HEK293 (cell line): ENCODE measurements at regions not wholly inside any gene's neighbourhood (a gene's known extent, or its start where the extent isn't known, plus 50 kb on each side); places are given as distances from the start of the nearest gene placed in this dataset.

ENCODE experiments used
- CTCF ChIA-PET: fragments of 350-600 bp; formaldehyde crosslinking; extraction: SDS; loops from one replicate; lab custom pipeline; 2021; ENCODE audit warnings: antibody characterized with exemption; lab: Yijun Ruan, JAX
- POLR2A ChIA-PET: fragments of 300-600 bp; formaldehyde crosslinking; extraction: SDS; loops from one replicate; lab custom pipeline; 2020; ENCODE audit warnings: antibody characterized with exemption, inconsistent platforms; lab: Yijun Ruan, JAX
- H3K27ac ChIP-seq: fragments of 200-500 bp; sonication (Bioruptor generic); 2 replicates; pipeline ENCODE4 v1.5.1; 2014; ENCODE audit warnings: low read depth, low read length, control low read depth, inconsistent platforms; ENCODE audit errors: extremely low read depth
- H3K36me3 ChIP-seq, 2 experiments: fragments of 200-500 bp in 1 of 2; sonication (Bioruptor generic) in 1 of 2; 1 replicate in 1 of 2; 2 replicates in 1 of 2; pipeline ENCODE4 v1.5.1; 2014 to 2017; ENCODE audit warnings: inconsistent platforms in 2 of 2, low read length in 2 of 2; ENCODE audit not compliant: control insufficient read depth in 2 of 2, insufficient read depth in 1 of 2
- H3K4me1 ChIP-seq: fragments of 200-500 bp; sonication (Bioruptor generic); 2 replicates; pipeline ENCODE4 v1.5.1; 2014; ENCODE audit warnings: mild to moderate bottlenecking, low read length, inconsistent platforms; ENCODE audit not compliant: control insufficient read depth, insufficient read depth
- H3K4me3 ChIP-seq: 2 replicates; pipeline ENCODE4 v1.5.1; 2011; ENCODE audit warnings: low read depth, mild to moderate bottlenecking, control low read depth, low read length, moderate library complexity
- H3K9me3 ChIP-seq: fragments of 200-500 bp; sonication (Bioruptor generic); 2 replicates; pipeline ENCODE4 v1.5.1; 2014; ENCODE audit warnings: low read depth, low read length, inconsistent platforms; ENCODE audit not compliant: control insufficient read depth, insufficient read depth
- BCL11A ChIP-seq: fragments of 450-650 bp; formaldehyde crosslinking; IDR thresholded peaks from 2 replicates; pipeline ENCODE4 v1.5.1; 2016; ENCODE audit warnings: low read depth, missing biosample characterization, missing genetic modification characterization
- GLI2 ChIP-seq: fragments of 450-650 bp; formaldehyde crosslinking; IDR thresholded peaks from 2 replicates; pipeline ENCODE4; 2017; ENCODE audit warnings: missing biosample characterization, missing genetic modification characterization, low read depth, borderline replicate concordance
- IKZF3 ChIP-seq: fragments of 450-650 bp; IDR thresholded peaks from 2 replicates; pipeline ENCODE4 v1.5.0; 2018; ENCODE audit warnings: missing biosample characterization, mild to moderate bottlenecking, missing genetic modification characterization, moderate library complexity
- KLF8 ChIP-seq: fragments of 450-650 bp; formaldehyde crosslinking; IDR thresholded peaks from 2 replicates; pipeline ENCODE4 v1.5.1; 2016; ENCODE audit warnings: missing biosample characterization, missing genetic modification characterization
- MEIS1 ChIP-seq: sonication (generic); formaldehyde crosslinking; IDR thresholded peaks from 2 replicates; pipeline ENCODE4 v1.8.1; 2022; ENCODE audit warnings: missing genetic modification reagents, mild to moderate bottlenecking, borderline replicate concordance
- REPIN1 ChIP-seq: fragments of 450-650 bp; formaldehyde crosslinking; IDR thresholded peaks from 2 replicates; pipeline ENCODE4 v1.5.1; 2017; ENCODE audit warnings: missing biosample characterization, missing genetic modification characterization, low read depth
- SCRT1 ChIP-seq: fragments of 450-650 bp; formaldehyde crosslinking; IDR thresholded peaks from 2 replicates; pipeline ENCODE4 v1.5.1; 2016; ENCODE audit warnings: missing biosample characterization, missing genetic modification characterization, borderline replicate concordance
- SP3 ChIP-seq: fragments of 450-650 bp; formaldehyde crosslinking; IDR thresholded peaks from 2 replicates; pipeline ENCODE4 v1.5.1; 2016; ENCODE audit warnings: missing biosample characterization, missing genetic modification characterization
- TCF7L2 ChIP-seq: IDR thresholded peaks from 2 replicates; pipeline ENCODE4 v1.6.1; 2011; ENCODE audit warnings: low read depth, mild to moderate bottlenecking, inconsistent platforms, low read length, moderate library complexity, borderline replicate concordance
- YY1 ChIP-seq: fragments of 450-650 bp; formaldehyde crosslinking; IDR thresholded peaks from 2 replicates; pipeline ENCODE4 v1.5.1; 2018; ENCODE audit warnings: missing biosample characterization, missing genetic modification characterization
- ZBTB17 ChIP-seq: fragments of 450-650 bp; formaldehyde crosslinking; IDR thresholded peaks from 2 replicates; pipeline ENCODE4 v1.5.1; 2016; ENCODE audit warnings: missing biosample characterization, missing genetic modification characterization
- ZBTB20 ChIP-seq: fragments of 450-650 bp; formaldehyde crosslinking; IDR thresholded peaks from 2 replicates; pipeline ENCODE4 v1.5.1; 2016; ENCODE audit warnings: missing biosample characterization, missing genetic modification characterization
- ZEB2 ChIP-seq: fragments of 450-650 bp; formaldehyde crosslinking; IDR thresholded peaks from 2 replicates; pipeline ENCODE4 v1.5.1; 2016; ENCODE audit warnings: missing biosample characterization, missing genetic modification characterization
- ZFP69B ChIP-seq: fragments of 450-650 bp; formaldehyde crosslinking; IDR thresholded peaks from 2 replicates; pipeline ENCODE4 v1.5.1; 2016; ENCODE audit warnings: missing biosample characterization, missing genetic modification characterization
- ZNF211 ChIP-seq: fragments of 450-650 bp; formaldehyde crosslinking; IDR thresholded peaks from 2 replicates; pipeline ENCODE4 v1.5.1; 2016; ENCODE audit warnings: low read depth, missing biosample characterization, missing genetic modification characterization
- ZNF324 ChIP-seq: fragments of 450-650 bp; formaldehyde crosslinking; IDR thresholded peaks from 2 replicates; pipeline ENCODE4 v1.5.1; 2016; ENCODE audit warnings: missing biosample characterization, missing genetic modification characterization
- ZNF48 ChIP-seq: fragments of 450-650 bp; formaldehyde crosslinking; IDR thresholded peaks from 2 replicates; pipeline ENCODE4 v1.5.1; 2016; ENCODE audit warnings: missing biosample characterization, missing genetic modification characterization
- ZNF777 ChIP-seq: fragments of 450-650 bp; formaldehyde crosslinking; IDR thresholded peaks from 2 replicates; pipeline ENCODE4 v1.5.1; 2017; ENCODE audit warnings: missing biosample characterization, missing genetic modification characterization, borderline replicate concordance
- TF ChIP-seq, protein P1 (sequence below): fragments of 450-650 bp; formaldehyde crosslinking; IDR thresholded peaks from 2 replicates; pipeline ENCODE4 v1.5.1; 2016; ENCODE audit warnings: missing biosample characterization, missing genetic modification characterization
- TF ChIP-seq, protein P2 (sequence below): fragments of 450-650 bp; formaldehyde crosslinking; IDR thresholded peaks from 2 replicates; pipeline ENCODE4 v1.5.1; 2016; ENCODE audit warnings: missing biosample characterization, missing genetic modification characterization
- TF ChIP-seq, protein P3 (sequence below): fragments of 450-650 bp; formaldehyde crosslinking; IDR thresholded peaks from 2 replicates; pipeline ENCODE4 v1.5.1; 2016; ENCODE audit warnings: missing biosample characterization, missing genetic modification characterization, borderline replicate concordance

DNA sequence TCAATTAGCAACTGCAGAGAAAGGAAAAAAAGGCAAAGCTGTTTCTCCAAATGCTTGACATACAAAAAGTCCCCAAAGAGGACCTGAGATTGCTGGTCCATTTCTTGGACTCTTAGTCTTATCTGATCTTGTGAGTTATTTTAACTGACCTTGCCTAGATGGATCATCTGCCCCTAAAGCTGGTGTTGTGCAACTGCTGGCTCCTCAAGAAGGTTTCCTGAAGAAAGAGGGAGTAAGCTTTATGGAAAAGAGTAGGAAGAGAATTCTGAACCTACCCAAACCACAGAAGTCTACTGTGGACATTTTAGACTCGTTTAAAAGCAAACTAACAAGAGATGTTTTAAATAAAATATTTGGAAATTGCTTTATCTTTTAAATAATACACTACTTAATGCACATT lies 140.0 kb upstream of the HS3ST3A1 start (continued):
- TF ChIP-seq, protein P1, sequence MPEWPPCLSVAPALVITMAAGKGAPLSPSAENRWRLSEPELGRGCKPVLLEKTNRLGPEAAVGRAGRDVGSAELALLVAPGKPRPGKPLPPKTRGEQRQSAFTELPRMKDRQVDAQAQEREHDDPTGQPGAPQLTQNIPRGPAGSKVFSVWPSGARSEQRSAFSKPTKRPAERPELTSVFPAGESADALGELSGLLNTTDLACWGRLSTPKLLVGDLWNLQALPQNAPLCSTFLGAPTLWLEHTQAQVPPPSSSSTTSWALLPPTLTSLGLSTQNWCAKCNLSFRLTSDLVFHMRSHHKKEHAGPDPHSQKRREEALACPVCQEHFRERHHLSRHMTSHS (tag by site-specific recombination), result no peak
- TF ChIP-seq, protein P2, sequence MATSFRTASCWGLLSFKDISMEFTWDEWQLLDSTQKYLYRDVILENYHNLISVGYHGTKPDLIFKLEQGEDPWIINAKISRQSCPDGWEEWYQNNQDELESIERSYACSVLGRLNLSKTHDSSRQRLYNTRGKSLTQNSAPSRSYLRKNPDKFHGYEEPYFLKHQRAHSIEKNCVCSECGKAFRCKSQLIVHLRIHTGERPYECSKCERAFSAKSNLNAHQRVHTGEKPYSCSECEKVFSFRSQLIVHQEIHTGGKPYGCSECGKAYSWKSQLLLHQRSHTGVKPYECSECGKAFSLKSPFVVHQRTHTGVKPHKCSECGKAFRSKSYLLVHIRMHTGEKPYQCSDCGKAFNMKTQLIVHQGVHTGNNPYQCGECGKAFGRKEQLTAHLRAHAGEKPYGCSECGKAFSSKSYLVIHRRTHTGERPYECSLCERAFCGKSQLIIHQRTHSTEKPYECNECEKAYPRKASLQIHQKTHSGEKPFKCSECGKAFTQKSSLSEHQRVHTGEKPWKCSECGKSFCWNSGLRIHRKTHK, result no peak
- no peak for TF ChIP-seq ZNF324 (tag by site-specific recombination)
- no peak for TF ChIP-seq ZNF211
- TF ChIP-seq TCF7L2, result no peak
- TF ChIP-seq ZFP69B, result no peak
- TF ChIP-seq, all 188 proteins: peak for 0

DNA sequence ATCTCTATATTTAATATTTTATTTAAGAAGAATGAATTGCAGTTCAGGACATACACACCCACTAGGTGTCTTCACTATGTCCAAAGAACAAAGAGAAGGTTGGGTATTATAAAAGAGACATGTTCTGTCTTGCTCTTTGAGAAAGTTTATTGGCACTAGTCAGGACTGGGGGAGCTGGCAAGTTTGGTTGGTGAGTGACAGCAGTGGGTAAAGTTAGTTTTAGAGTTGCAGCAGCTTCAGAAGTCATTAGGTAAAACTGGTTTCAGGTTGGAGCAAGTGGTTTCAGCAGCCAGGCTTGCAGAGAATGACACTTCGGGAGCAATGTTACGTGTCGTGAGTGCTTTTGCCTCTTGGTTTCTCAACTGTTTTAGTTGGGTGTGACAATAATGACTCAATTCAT lies 142.2 kb upstream of the HS3ST3A1 start:
- TF ChIP-seq BCL11A (tag by site-specific recombination), result no peak
- no peak for TF ChIP-seq GLI2
- TF ChIP-seq, protein P3, sequence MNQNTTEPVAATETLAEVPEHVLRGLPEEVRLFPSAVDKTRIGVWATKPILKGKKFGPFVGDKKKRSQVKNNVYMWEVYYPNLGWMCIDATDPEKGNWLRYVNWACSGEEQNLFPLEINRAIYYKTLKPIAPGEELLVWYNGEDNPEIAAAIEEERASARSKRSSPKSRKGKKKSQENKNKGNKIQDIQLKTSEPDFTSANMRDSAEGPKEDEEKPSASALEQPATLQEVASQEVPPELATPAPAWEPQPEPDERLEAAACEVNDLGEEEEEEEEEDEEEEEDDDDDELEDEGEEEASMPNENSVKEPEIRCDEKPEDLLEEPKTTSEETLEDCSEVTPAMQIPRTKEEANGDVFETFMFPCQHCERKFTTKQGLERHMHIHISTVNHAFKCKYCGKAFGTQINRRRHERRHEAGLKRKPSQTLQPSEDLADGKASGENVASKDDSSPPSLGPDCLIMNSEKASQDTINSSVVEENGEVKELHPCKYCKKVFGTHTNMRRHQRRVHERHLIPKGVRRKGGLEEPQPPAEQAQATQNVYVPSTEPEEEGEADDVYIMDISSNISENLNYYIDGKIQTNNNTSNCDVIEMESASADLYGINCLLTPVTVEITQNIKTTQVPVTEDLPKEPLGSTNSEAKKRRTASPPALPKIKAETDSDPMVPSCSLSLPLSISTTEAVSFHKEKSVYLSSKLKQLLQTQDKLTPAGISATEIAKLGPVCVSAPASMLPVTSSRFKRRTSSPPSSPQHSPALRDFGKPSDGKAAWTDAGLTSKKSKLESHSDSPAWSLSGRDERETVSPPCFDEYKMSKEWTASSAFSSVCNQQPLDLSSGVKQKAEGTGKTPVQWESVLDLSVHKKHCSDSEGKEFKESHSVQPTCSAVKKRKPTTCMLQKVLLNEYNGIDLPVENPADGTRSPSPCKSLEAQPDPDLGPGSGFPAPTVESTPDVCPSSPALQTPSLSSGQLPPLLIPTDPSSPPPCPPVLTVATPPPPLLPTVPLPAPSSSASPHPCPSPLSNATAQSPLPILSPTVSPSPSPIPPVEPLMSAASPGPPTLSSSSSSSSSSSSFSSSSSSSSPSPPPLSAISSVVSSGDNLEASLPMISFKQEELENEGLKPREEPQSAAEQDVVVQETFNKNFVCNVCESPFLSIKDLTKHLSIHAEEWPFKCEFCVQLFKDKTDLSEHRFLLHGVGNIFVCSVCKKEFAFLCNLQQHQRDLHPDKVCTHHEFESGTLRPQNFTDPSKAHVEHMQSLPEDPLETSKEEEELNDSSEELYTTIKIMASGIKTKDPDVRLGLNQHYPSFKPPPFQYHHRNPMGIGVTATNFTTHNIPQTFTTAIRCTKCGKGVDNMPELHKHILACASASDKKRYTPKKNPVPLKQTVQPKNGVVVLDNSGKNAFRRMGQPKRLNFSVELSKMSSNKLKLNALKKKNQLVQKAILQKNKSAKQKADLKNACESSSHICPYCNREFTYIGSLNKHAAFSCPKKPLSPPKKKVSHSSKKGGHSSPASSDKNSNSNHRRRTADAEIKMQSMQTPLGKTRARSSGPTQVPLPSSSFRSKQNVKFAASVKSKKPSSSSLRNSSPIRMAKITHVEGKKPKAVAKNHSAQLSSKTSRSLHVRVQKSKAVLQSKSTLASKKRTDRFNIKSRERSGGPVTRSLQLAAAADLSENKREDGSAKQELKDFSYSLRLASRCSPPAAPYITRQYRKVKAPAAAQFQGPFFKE, result no peak
- no peak for TF ChIP-seq ZEB2 (tag by site-specific recombination)
- no peak for TF ChIP-seq YY1 (tag by site-specific recombination)
- no peak for TF ChIP-seq KLF8 (tag by site-specific recombination)
- no peak for TF ChIP-seq MEIS1 (CRISPR knock-in tag)
- TF ChIP-seq ZNF777 (tag by site-specific recombination), result no peak
- TF ChIP-seq ZBTB20 (tag by site-specific recombination), result no peak
- TF ChIP-seq ZBTB17, result no peak
- TF ChIP-seq REPIN1, result no peak
- TF ChIP-seq SP3 (tag by site-specific recombination), result no peak
- TF ChIP-seq ZNF48, result no peak
- TF ChIP-seq SCRT1, result no peak
- TF ChIP-seq IKZF3 (tag by site-specific recombination), result no peak
- TF ChIP-seq, all 188 proteins: peak for 0
- H3K4me1 ChIP-seq, result no peaks in the 10 kb centered on the region
- CTCF ChIA-PET, result interaction anchor here (0.5 to 1.0 kb wide), 2 partner anchors 80 to 714 kb away, joined by 3 to 5 read pairs; no protein-coding TSS in a partner anchor
- no peaks in the 10 kb centered on the region for H3K36me3 ChIP-seq
- no peak overlapping the region for H3K4me3 ChIP-seq
- no peak overlapping the region for H3K27ac ChIP-seq
- no peaks in the 10 kb centered on the region for H3K9me3 ChIP-seq
- POLR2A ChIA-PET, result no interaction called here
